ENCODE measurements at regions not wholly inside any gene's neighbourhood (a gene's known extent, or its start where the extent isn't known, plus 50 kb on each side); places are given as distances from the start of the nearest gene placed in this dataset.

DNA sequence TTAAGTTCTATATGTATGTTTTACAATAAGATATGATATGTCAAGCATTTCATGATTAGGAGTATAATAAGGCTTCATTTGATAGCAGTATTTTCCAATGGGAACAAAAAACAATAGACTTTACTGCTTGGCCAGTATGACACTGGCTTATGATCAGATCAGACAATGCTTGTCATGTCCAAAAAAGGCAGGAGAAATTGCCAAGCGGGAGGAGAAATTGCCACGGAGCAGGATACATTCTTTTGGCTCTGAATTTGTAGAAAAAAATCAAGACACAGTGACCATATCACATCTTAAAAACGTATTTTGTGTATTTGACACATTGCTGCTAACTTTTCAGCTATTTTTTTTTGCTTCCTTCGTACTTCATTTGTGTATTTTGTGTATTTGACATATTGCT is 404.1 kb downstream of the CNTNAP4 start:
- no peak for TF ChIP-seq CTCF (conservative IDR thresholded peaks at IDR 0.05)
- no peak for TF ChIP-seq ZFX (IDR thresholded peaks at IDR 0.05)
